Keratinocyte (primary cell): ENCODE measurements at regions not wholly inside any gene's neighbourhood (a gene's known extent, or its start where the extent isn't known, plus 50 kb on each side); places are given as distances from the start of the nearest gene placed in this dataset.
A peak's percentile ranks its signal among the peaks of the same experiment; 100 is the strongest.

Source experiments
- DNase-seq: peaks from one replicate; pipeline ENCODE4 v3.0.0-alpha.2; 2011; ENCODE audit warnings: low read depth, missing footprints, low spot score
- FAIRE-seq: peaks from 2 replicates; lab custom pipeline; 2011; peaks lifted over from hg19 to GRCh38; lab: Jason Lieb, UNC
- H2AFZ ChIP-seq: 2 replicates; pipeline ENCODE4 v1.6.0; 2012; ENCODE audit warnings: low read length, control low read depth, inconsistent platforms; ENCODE audit not compliant: control insufficient read depth
- H3K27ac ChIP-seq: 2 replicates; pipeline ENCODE4 v1.5.1; 2011; ENCODE audit warnings: low read length; ENCODE audit not compliant: control insufficient read depth, insufficient read depth
- H3K27me3 ChIP-seq: 3 replicates; pipeline ENCODE4 v1.6.0; 2011; ENCODE audit warnings: low read length; ENCODE audit not compliant: control insufficient read depth, insufficient read depth; ENCODE audit errors: extremely low read depth
- H3K36me3 ChIP-seq, 2 experiments: 2 replicates in 1 of 2; 3 replicates in 1 of 2; pipeline ENCODE4 v1.5.1; 2011; ENCODE audit warnings: low read length in 2 of 2, mild to moderate bottlenecking in 1 of 2; ENCODE audit not compliant: control insufficient read depth in 2 of 2, insufficient read depth in 2 of 2; ENCODE audit errors: extremely low read depth in 1 of 2
- H3K4me1 ChIP-seq: 3 replicates; pipeline ENCODE4 v1.5.1; 2011; ENCODE audit warnings: low read length; ENCODE audit not compliant: control insufficient read depth, insufficient read depth; ENCODE audit errors: extremely low read depth
- H3K4me2 ChIP-seq: 3 replicates; pipeline ENCODE4 v1.6.0; 2011; ENCODE audit warnings: low read depth, low read length; ENCODE audit not compliant: control insufficient read depth, insufficient read depth; ENCODE audit errors: extremely low read depth
- H3K4me3 ChIP-seq, 3 experiments: fragments of 200-600 bp in 1 of 3; sonication (generic) in 1 of 3; 2 replicates in 2 of 3; 3 replicates in 1 of 3; pipeline ENCODE4 v1.5.1; 2011 to 2016; ENCODE audit warnings: low read length in 3 of 3, mild to moderate bottlenecking in 3 of 3, control low read depth in 2 of 3, inconsistent platforms in 1 of 3, low read depth in 1 of 3, mixed read lengths in 1 of 3, mixed run types in 1 of 3, moderate library complexity in 1 of 3; ENCODE audit not compliant: control insufficient read depth in 2 of 3, insufficient read depth in 2 of 3; ENCODE audit errors: extremely low read depth in 1 of 3
- H3K79me2 ChIP-seq: 2 replicates; pipeline ENCODE4 v1.6.0; 2012; ENCODE audit warnings: low read length; ENCODE audit not compliant: control insufficient read depth, insufficient read depth
- H3K9ac ChIP-seq: 3 replicates; pipeline ENCODE4 v1.6.0; 2011; ENCODE audit warnings: low read length; ENCODE audit not compliant: control insufficient read depth, insufficient read depth; ENCODE audit errors: extremely low read depth
- H3K9me1 ChIP-seq: 3 replicates; pipeline ENCODE4 v1.6.0; 2011; ENCODE audit warnings: low read length; ENCODE audit not compliant: control insufficient read depth, insufficient read depth; ENCODE audit errors: extremely low read depth
- H3K9me3 ChIP-seq: 2 replicates; pipeline ENCODE4 v1.5.1; 2012; ENCODE audit warnings: low read depth, low read length; ENCODE audit not compliant: control insufficient read depth
- H4K20me1 ChIP-seq: 3 replicates; pipeline ENCODE4 v1.6.0; 2011; ENCODE audit warnings: low read length; ENCODE audit not compliant: control insufficient read depth, insufficient read depth; ENCODE audit errors: extremely low read depth
- EZH2 ChIP-seq: IDR thresholded peaks from one replicate; pipeline ENCODE4 v1.6.1; 2012; ENCODE audit warnings: inconsistent platforms, mild to moderate bottlenecking, low read length, moderate library complexity
- dilution Hi-C: fragments of 300-500 bp; cut with MboI; formaldehyde crosslinking; loops from one replicate; pipeline ENCODE4 v1.7.0; 2020; ENCODE audit warnings: low sequenced_read_pairs; ENCODE audit not compliant: extremely low pct_ligation_motif_present
- TF ChIP-seq, protein P1 (sequence below), 3 experiments: IDR thresholded peaks in 1 of 3; conservative IDR thresholded peaks in 1 of 3; optimal IDR thresholded peaks in 1 of 3; 2 replicates in 2 of 3; 3 replicates in 1 of 3; pipeline versions ENCODE3 to v1.5.1; 2011; ENCODE audit warnings: low read length in 3 of 3, mild to moderate bottlenecking in 3 of 3, moderate library complexity in 2 of 3, control low read depth in 1 of 3, inconsistent platforms in 1 of 3; ENCODE audit not compliant: insufficient read depth in 2 of 3; ENCODE audit errors: extremely low read depth in 1 of 3

DNA sequence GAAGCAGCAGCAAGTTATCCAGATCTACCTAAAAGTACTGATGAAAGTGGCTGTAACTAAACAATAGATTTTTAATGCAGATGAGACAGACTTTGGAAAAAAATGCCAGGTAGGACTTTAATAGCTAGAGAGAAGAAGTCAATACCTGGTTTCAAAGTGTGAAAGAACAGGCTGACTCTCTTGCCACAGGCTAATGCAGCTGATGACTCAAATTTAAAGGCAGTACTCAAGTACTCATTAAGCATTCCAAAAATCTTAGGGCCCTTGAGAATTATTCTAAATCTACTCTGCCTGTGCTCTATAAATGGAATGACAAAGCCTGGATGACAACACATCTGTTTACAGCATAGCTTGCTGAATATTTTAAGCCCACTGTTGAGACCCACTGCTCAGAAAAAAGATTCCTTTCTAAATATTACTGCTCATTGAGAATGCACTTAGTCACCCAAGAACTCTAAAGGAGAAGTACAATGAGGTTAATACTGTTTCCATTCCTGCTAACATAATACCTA is 68.6 kb upstream of the SYT1 start:
- dilution Hi-C loops: no loop called here
- Histone ChIP-seq H2AFZ (no peak overlapping the region), H3K4me3 (no peak overlapping the region), H4K20me1 (no peaks in the 10 kb centered on the region), H3K4me2 (no peak overlapping the region), H3K9me1 (no peaks in the 10 kb centered on the region), H3K4me1 (no peaks in the 10 kb centered on the region), H3K9ac (no peak overlapping the region), H3K79me2 (no peaks in the 10 kb centered on the region), H3K9me3 (no peaks in the 10 kb centered on the region), H3K36me3 (no peaks in the 10 kb centered on the region), H3K27ac (no peak overlapping the region), H3K27me3 (no peaks in the 10 kb centered on the region)
- DNase-seq (no peak), FAIRE-seq (peak; percentile 36)
- TF ChIP-seq EZH2: no peak
- TF ChIP-seq, protein P1, sequence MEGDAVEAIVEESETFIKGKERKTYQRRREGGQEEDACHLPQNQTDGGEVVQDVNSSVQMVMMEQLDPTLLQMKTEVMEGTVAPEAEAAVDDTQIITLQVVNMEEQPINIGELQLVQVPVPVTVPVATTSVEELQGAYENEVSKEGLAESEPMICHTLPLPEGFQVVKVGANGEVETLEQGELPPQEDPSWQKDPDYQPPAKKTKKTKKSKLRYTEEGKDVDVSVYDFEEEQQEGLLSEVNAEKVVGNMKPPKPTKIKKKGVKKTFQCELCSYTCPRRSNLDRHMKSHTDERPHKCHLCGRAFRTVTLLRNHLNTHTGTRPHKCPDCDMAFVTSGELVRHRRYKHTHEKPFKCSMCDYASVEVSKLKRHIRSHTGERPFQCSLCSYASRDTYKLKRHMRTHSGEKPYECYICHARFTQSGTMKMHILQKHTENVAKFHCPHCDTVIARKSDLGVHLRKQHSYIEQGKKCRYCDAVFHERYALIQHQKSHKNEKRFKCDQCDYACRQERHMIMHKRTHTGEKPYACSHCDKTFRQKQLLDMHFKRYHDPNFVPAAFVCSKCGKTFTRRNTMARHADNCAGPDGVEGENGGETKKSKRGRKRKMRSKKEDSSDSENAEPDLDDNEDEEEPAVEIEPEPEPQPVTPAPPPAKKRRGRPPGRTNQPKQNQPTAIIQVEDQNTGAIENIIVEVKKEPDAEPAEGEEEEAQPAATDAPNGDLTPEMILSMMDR (optimal IDR thresholded peaks at IDR 0.05 in 1 of 3, IDR thresholded peaks at IDR 0.05 in 1 of 3, conservative IDR thresholded peaks at IDR 0.05 in 1 of 3; ENCODE audit: extremely low read depth in 1 of 3, insufficient read depth in 2 of 3, low read length in 3 of 3): no peak

DNA sequence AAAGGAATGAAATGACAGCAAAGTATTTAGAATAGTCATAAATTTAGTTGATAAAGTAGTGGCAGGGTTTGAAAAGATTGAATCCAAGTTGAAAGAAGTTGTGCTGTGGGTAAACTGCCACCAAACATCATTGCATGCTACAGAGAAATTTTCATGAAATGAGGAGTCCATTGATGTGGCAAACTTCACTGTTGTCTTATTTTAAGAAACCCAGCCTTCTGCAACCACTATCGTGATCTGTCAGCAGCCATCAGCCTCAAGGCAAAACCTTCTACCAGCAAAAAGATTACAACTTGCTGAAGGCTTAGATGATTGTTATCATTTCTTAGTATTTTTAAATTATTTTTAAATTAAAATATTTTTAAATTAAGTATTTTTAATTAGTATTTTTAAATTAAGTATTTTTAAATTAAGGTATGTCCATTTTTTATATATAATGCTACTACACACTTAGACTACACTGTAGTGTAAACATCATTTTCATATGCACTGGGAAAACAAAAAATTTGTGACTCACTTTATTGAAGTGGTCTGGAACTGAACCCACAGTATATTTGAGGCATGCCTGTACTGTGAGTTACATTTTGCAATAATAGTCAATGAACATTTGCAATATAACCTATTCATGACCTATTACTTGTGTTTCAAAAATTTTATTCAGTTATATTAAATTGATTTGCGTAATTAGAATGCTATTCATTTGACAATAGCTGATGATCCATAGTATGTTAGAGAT is 67.2 kb upstream of the SYT1 start:
- H3K9ac ChIP-seq: no peak overlapping the region
- no peak for FAIRE-seq
- H3K4me1 ChIP-seq: no peaks in the 10 kb centered on the region
- H3K4me3 ChIP-seq: no peak overlapping the region
- no peak overlapping the region for H2AFZ ChIP-seq
- no peaks in the 10 kb centered on the region for H4K20me1 ChIP-seq
- no peak overlapping the region for H3K27ac ChIP-seq
- dilution Hi-C loops: no loop called here
- H3K4me2 ChIP-seq: no peak overlapping the region
- no peak for DNase-seq
- no peaks in the 10 kb centered on the region for H3K9me3 ChIP-seq
- no peaks in the 10 kb centered on the region for H3K27me3 ChIP-seq
- no peak for TF ChIP-seq EZH2
- TF ChIP-seq, protein P1 (optimal IDR thresholded peaks at IDR 0.05 in 1 of 3, IDR thresholded peaks at IDR 0.05 in 1 of 3, conservative IDR thresholded peaks at IDR 0.05 in 1 of 3; ENCODE audit: extremely low read depth in 1 of 3, insufficient read depth in 2 of 3, low read length in 3 of 3): no peak
- no peaks in the 10 kb centered on the region for H3K36me3 ChIP-seq
- H3K79me2 ChIP-seq: no peaks in the 10 kb centered on the region
- H3K9me1 ChIP-seq: no peaks in the 10 kb centered on the region
